H1 (cell line): ENCODE measurements at regions not wholly inside any gene's neighbourhood (a gene's known extent, or its start where the extent isn't known, plus 50 kb on each side); places are given as distances from the start of the nearest gene placed in this dataset.

Source experiments
- CTBP2 ChIP-seq: IDR thresholded peaks from 2 replicates; pipeline ENCODE4 v1.7.0; 2011; ENCODE audit warnings: borderline replicate concordance, mild to moderate bottlenecking, moderate library complexity, mixed read lengths, low read length; ENCODE audit not compliant: insufficient read depth, insufficient read length
- EP300 ChIP-seq, 2 experiments: IDR thresholded peaks; 1 replicate in 1 of 2; 2 replicates in 1 of 2; pipeline ENCODE4 v1.6.1; 2011 to 2012; ENCODE audit warnings: low read depth in 2 of 2, low read length in 2 of 2, mild to moderate bottlenecking in 2 of 2, borderline replicate concordance in 1 of 2, inconsistent platforms in 1 of 2, moderate library complexity in 1 of 2
- EZH2 ChIP-seq: fragments of 200-600 bp; sonication (generic); IDR thresholded peaks from 2 replicates; pipeline ENCODE4 v1.7.1; 2012; ENCODE audit warnings: low read depth, mild to moderate bottlenecking, moderate library complexity, low read length, inconsistent platforms; ENCODE audit not compliant: severe bottlenecking
- GTF2F1 ChIP-seq: IDR thresholded peaks from 2 replicates; pipeline ENCODE4 v1.6.1; 2012; ENCODE audit warnings: low read depth, low read length, improper control_type of control experiment, borderline replicate concordance
- NANOG ChIP-seq: IDR thresholded peaks from 2 replicates; pipeline ENCODE4 v1.6.1; 2011; ENCODE audit warnings: low read length, low read depth, mild to moderate bottlenecking, inconsistent platforms; ENCODE audit not compliant: insufficient read depth, poor library complexity, severe bottlenecking
- NRF1 ChIP-seq: IDR thresholded peaks from 2 replicates; pipeline ENCODE4 v1.6.1; 2011; ENCODE audit warnings: mild to moderate bottlenecking, low read depth, low read length, improper control_type of control experiment
- POLR2AphosphoS5 ChIP-seq: IDR thresholded peaks from 2 replicates; pipeline ENCODE4 v1.6.1; 2011; ENCODE audit warnings: low read depth, low read length
- RAD21 ChIP-seq, 2 experiments: IDR thresholded peaks in 1 of 2; conservative IDR thresholded peaks in 1 of 2; 2 replicates each; pipeline ENCODE4 v1.6.1; 2011; ENCODE audit warnings: low read depth in 2 of 2, low read length in 2 of 2, improper control_type of control experiment in 1 of 2, inconsistent platforms in 1 of 2, mild to moderate bottlenecking in 1 of 2, moderate library complexity in 1 of 2
- RNF2 ChIP-seq: fragments of 200-900, 300-1000 bp; sonication (generic); IDR thresholded peaks from 2 replicates; pipeline ENCODE4 v1.7.1; 2016; ENCODE audit warnings: borderline replicate concordance, low read depth, mild to moderate bottlenecking, antibody characterized with exemption, low read length; ENCODE audit not compliant: poor library complexity, severe bottlenecking; ENCODE audit errors: missing control alignments
- SP1 ChIP-seq: IDR thresholded peaks from 2 replicates; pipeline ENCODE4 v1.6.1; 2011; ENCODE audit warnings: low read depth, low read length
- TAF1 ChIP-seq: IDR thresholded peaks from 2 replicates; pipeline ENCODE4 v1.6.1; 2011; ENCODE audit warnings: mild to moderate bottlenecking, low read depth, low read length

DNA sequence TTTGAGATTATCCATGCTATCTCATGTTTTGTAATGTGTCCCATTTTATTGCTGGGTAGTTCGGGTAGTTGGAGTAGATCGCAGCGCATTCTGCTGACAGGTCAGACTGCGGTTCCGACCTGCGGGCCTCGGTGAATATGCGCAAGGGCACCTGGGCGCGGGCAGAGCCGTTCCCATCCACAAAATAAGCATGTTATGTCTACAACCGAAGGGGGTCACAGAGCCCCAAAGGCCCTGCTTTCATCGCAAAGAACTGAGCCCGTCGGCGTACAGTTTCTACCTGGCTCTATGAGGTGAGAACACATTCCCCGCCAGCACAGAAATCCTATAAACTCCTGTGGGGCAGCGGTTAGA, 88.4 kb downstream of the PRKAB2 start (continued):
- TF ChIP-seq RNF2 (peak; percentile 57), SP1 (no peak), RAD21 (IDR thresholded peaks at IDR 0.05 in 1 of 2, conservative IDR thresholded peaks at IDR 0.05 in 1 of 2; ENCODE audit: low read depth in 2 of 2, low read length in 2 of 2) (no peak), EP300 (IDR thresholded peaks at IDR 0.05; ENCODE audit: borderline replicate concordance in 1 of 2, low read depth in 2 of 2, low read length in 2 of 2) (no peak), POLR2AphosphoS5 (no peak), NANOG (no peak), CTBP2 (no peak), NRF1 (no peak), EZH2 (peak; percentile 76), GTF2F1 (no peak), TAF1 (no peak)
